Omental fat pad (tissue), 3 donors: ENCODE measurements at regions not wholly inside any gene's neighbourhood (a gene's known extent, or its start where the extent isn't known, plus 50 kb on each side); places are given as distances from the start of the nearest gene placed in this dataset.

ENCODE experiments used
- ATAC-seq: fragments of 150-250 bp; one replicate; pipeline ENCODE4 v1.9.1; 2016; ENCODE audit warnings: mild to moderate bottlenecking, moderate library complexity; ENCODE audit not compliant: low FRiP score
- DNase-seq: peaks from one replicate; pipeline ENCODE4 v3.0.0-alpha.2; 2019; ENCODE audit warnings: low spot score
- TF ChIP-seq, protein P1 (sequence below), 3 donors: fragments of 450-650 bp; IDR thresholded peaks; one replicate each; pipeline ENCODE4 v1.5.1; 2016 to 2017; ENCODE audit warnings: antibody characterized with exemption in 3 of 3, mild to moderate bottlenecking in 3 of 3, moderate library complexity in 2 of 3

DNA sequence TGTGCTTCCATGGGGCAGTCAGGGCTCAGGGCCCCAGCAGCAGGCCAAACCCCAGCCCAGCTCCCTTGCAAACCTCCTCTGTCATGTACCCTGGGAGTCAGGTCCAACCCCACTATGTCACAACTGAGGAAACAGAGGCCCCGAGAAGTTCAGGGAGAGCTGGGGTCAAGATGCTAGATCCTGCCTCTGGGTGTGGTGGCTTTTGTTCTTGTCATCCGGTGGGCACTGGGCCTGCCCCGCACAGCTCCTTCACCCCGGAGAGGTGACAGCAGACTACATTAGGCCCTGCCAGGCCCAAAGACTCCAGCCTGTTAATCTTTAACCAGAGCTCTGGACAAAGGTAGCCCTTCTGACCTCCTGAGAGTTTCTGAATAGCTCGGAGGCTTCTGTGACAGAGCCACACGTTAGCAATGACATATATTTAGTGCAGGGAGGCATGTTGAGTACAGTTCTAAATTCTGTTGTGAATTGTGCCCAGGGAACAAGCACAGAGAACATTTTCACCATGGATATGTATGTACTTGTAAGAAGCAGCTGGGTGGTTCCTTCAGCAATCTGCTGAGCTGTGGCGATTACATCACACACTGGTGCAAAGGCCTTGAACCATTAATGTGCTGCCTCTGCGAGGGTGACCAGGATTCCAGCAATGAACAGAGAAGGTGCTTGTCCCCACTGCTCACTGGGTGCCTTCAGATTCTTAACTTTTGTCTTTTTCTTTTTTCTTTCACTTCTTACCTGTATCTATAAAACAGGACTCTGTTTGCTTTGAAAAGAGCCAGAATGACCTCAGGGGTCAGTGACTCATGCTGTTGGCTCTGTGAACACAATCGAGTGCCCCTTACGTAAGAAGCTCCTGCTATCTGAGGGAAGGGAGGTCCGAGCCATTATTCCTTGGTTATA is 102.8 kb downstream of the RHOU start:
- DNase-seq (peak; percentile 49), ATAC-seq (peak; percentile 64)
- TF ChIP-seq, protein P1, sequence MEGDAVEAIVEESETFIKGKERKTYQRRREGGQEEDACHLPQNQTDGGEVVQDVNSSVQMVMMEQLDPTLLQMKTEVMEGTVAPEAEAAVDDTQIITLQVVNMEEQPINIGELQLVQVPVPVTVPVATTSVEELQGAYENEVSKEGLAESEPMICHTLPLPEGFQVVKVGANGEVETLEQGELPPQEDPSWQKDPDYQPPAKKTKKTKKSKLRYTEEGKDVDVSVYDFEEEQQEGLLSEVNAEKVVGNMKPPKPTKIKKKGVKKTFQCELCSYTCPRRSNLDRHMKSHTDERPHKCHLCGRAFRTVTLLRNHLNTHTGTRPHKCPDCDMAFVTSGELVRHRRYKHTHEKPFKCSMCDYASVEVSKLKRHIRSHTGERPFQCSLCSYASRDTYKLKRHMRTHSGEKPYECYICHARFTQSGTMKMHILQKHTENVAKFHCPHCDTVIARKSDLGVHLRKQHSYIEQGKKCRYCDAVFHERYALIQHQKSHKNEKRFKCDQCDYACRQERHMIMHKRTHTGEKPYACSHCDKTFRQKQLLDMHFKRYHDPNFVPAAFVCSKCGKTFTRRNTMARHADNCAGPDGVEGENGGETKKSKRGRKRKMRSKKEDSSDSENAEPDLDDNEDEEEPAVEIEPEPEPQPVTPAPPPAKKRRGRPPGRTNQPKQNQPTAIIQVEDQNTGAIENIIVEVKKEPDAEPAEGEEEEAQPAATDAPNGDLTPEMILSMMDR (IDR thresholded peaks at IDR 0.05) = no peak

GRCh38 chr1:228838717-228839500 is 103.6 kb downstream of the RHOU start:
- no peak for ATAC-seq
- TF ChIP-seq, protein P1 (IDR thresholded peaks at IDR 0.05) = no peak

DNA sequence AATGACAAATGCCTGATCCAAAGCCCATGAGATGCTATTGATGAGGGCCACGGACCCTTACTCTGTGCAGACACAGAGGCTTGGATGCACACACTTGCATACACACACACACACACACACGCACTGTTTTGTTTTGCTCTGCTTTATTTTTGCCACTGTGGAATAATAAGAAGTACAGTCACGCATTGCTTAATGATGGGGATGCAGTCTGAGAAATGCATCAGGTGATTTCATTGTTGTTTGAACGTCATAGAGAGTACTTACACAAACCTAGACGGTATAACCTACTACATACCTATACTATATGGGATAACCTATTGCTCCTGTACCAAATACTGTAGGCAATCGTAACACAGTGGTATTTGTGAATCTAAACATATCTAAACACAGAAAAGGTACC is 104.4 kb downstream of the RHOU start:
- no peak for DNase-seq
- ATAC-seq = no peak
- TF ChIP-seq, protein P1 (IDR thresholded peaks at IDR 0.05) = no peak

More at GRCh38 chr1:228838717-228839500, 103.6 kb downstream of the RHOU start:
- no peak for DNase-seq

DNA sequence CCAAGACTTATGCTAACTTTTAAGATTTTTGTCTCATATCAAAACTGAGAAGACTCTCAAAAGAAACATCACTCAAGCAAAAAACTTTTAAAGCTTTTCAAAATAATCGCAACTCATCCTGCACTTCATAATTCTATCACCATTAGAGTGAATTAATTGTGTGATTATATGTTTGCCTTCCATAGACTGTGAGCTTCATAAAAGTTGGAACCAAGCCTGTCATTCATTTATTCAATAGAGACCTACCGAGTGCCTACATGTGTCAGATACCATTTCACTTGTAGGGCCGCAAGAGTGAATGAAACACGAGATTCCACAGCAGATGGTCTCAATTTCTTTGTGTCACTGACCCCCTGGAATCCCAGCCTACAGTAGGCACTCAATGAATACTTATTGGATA is 106.4 kb downstream of the RHOU start:
- TF ChIP-seq, protein P1 (IDR thresholded peaks at IDR 0.05) = no peak
- DNase-seq = no peak
- ATAC-seq = no peak

DNA sequence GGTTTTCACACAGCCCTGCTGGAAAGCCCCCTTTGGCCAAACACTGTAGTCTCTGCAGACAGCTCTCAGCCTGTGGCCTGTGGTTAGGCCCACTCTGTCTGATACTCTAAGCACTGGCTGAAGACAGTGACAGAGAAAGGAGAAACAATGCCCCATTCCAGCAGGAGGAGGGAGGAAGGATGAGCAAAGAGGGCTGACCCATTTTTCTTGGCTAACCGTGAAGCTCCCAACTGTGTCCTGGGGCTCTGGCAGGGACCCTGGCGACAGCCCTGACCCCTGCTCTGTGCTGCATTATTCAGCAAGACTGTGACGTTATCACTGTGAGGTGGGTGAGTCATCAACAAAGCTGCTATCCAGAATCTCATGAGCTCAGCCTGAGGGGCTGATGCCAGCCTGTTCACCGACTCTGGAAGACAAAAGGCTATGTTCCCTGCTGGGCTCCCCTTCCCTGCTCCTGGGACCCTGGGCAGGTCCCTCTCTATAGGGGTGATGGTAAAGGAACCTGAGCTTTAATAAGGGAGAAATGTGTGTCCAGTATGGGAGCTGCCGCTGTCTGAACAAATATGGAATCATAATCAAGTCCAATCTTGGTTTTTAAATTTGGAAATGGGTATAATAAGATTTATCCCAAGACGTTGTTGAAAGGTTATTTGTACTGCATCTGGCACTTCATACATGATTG is 107.0 kb downstream of the RHOU start:
- ATAC-seq (peak; percentile 59), DNase-seq (no peak)
- TF ChIP-seq, protein P1 (IDR thresholded peaks at IDR 0.05) = no peak

- ATAC-seq = no peak
- DNase-seq = no peak
- TF ChIP-seq, protein P1 (IDR thresholded peaks at IDR 0.05) = no peak
Observed at GRCh38 chr1:228845101-228845500, 109.8 kb downstream of the RHOU start.
